Loucy (cell line): ENCODE measurements at regions not wholly inside any gene's neighbourhood (a gene's known extent, or its start where the extent isn't known, plus 50 kb on each side); places are given as distances from the start of the nearest gene placed in this dataset.

Experiments used
- H2AFZ ChIP-seq: fragments of 200-600 bp; sonication (generic); 2 replicates; pipeline ENCODE4 v1.6.0; 2016; ENCODE audit warnings: antibody characterized with exemption, mild to moderate bottlenecking, low read length, moderate library complexity
- H3F3A ChIP-seq: fragments of 200-600 bp; 2 replicates; pipeline ENCODE4 v1.6.0; 2016; ENCODE audit warnings: antibody characterized with exemption, low read depth, mild to moderate bottlenecking
- H3K27me3 ChIP-seq: fragments of 200-600 bp; sonication (generic); 2 replicates; pipeline ENCODE4 v1.6.1; 2014; ENCODE audit warnings: low read length, mild to moderate bottlenecking; ENCODE audit not compliant: insufficient read depth, poor library complexity, severe bottlenecking
- H3K36me3 ChIP-seq: fragments of 200-600 bp; sonication (generic); 2 replicates; pipeline ENCODE4 v1.6.1; 2016; ENCODE audit warnings: low read length; ENCODE audit not compliant: insufficient read depth
- H3K4me1 ChIP-seq: fragments of 200-600 bp; sonication (generic); 2 replicates; pipeline ENCODE4 v1.5.1; 2014; ENCODE audit warnings: low read length, mild to moderate bottlenecking; ENCODE audit not compliant: insufficient read depth, poor library complexity, severe bottlenecking
- H3K4me2 ChIP-seq: fragments of 200-600 bp; sonication (generic); 2 replicates; pipeline ENCODE4 v1.6.0; 2014; ENCODE audit warnings: antibody characterized with exemption, low read length, low read depth, mild to moderate bottlenecking; ENCODE audit not compliant: poor library complexity, severe bottlenecking
- H3K4me3 ChIP-seq: fragments of 200-600 bp; sonication (generic); 2 replicates; pipeline ENCODE4 v1.5.1; 2014; ENCODE audit warnings: low read length, mild to moderate bottlenecking, mixed read lengths; ENCODE audit not compliant: poor library complexity, severe bottlenecking
- H3K79me2 ChIP-seq: fragments of 200-600 bp; sonication (generic); 2 replicates; pipeline ENCODE4 v1.6.1; 2014; ENCODE audit warnings: low read length; ENCODE audit not compliant: insufficient read depth
- H3K9ac ChIP-seq: fragments of 200-600 bp; sonication (generic); 2 replicates; pipeline ENCODE4 v1.6.0; 2014; ENCODE audit warnings: mild to moderate bottlenecking, low read depth, low read length, moderate library complexity; ENCODE audit not compliant: poor library complexity, severe bottlenecking
- H3K9me2 ChIP-seq: fragments of 200-600 bp; sonication (generic); replicated peaks from 2 replicates; pipeline ENCODE4 v1.6.1; 2016; ENCODE audit warnings: low read depth, low read length, mixed read lengths
- H3K9me3 ChIP-seq: fragments of 200-600 bp; sonication (generic); 2 replicates; pipeline ENCODE4 v1.6.1; 2014; ENCODE audit warnings: mild to moderate bottlenecking, antibody characterized with exemption, low read length, low read depth; ENCODE audit not compliant: insufficient read depth
- H4K20me1 ChIP-seq: fragments of 200-600 bp; sonication (generic); 2 replicates; pipeline ENCODE4 v1.6.0; 2014; ENCODE audit warnings: antibody characterized with exemption, low read length, mild to moderate bottlenecking; ENCODE audit not compliant: insufficient read depth, poor library complexity, severe bottlenecking
- CTCF ChIP-seq: fragments of 200-600 bp; sonication (generic); conservative IDR thresholded peaks from 2 replicates; pipeline ENCODE4 v1.5.1; 2014; ENCODE audit warnings: mild to moderate bottlenecking, antibody characterized with exemption, low read length
- EZH2phosphoT487 ChIP-seq: fragments of 200-600 bp; IDR thresholded peaks from 2 replicates; pipeline ENCODE4 v1.6.1; 2018; ENCODE audit warnings: antibody characterized with exemption, mild to moderate bottlenecking, moderate library complexity, borderline replicate concordance

- no peak overlapping the region for H3K9ac ChIP-seq
- H3K27me3 ChIP-seq = no peaks in the 10 kb centered on the region
- H3K79me2 ChIP-seq = no peaks in the 10 kb centered on the region
- H3F3A ChIP-seq = no peaks in the 10 kb centered on the region
- TF ChIP-seq EZH2phosphoT487 (no peak), CTCF (no peak)
- no peaks in the 10 kb centered on the region for H3K36me3 ChIP-seq
- H4K20me1 ChIP-seq = no peaks in the 10 kb centered on the region
- H3K4me3 ChIP-seq = no peak overlapping the region
- no peak overlapping the region for H2AFZ ChIP-seq
- no peaks in the 10 kb centered on the region for H3K9me2 ChIP-seq
- no peaks in the 10 kb centered on the region for H3K4me1 ChIP-seq
- no peak overlapping the region for H3K4me2 ChIP-seq
- H3K9me3 ChIP-seq = no peaks in the 10 kb centered on the region
Observed at GRCh38 chr2:14188446-14188845, 444.1 kb upstream of the LRATD1 start.

- Histone ChIP-seq H3F3A (no peaks in the 10 kb centered on the region), H3K9me2 (no peaks in the 10 kb centered on the region), H3K4me2 (no peak overlapping the region), H3K9ac (no peak overlapping the region), H3K4me3 (no peak overlapping the region), H3K79me2 (no peaks in the 10 kb centered on the region), H2AFZ (no peak overlapping the region), H3K36me3 (no peaks in the 10 kb centered on the region), H3K27me3 (no peaks in the 10 kb centered on the region), H3K4me1 (no peaks in the 10 kb centered on the region), H4K20me1 (no peaks in the 10 kb centered on the region), H3K9me3 (no peaks in the 10 kb centered on the region)
- TF ChIP-seq CTCF = no peak
Observed at GRCh38 chr2:14189929-14190328, 442.6 kb upstream of the LRATD1 start.

GRCh38 chr2:14194233-14194632, 438.3 kb upstream of the LRATD1 start:
- Histone ChIP-seq H3K9me2 (no peaks in the 10 kb centered on the region), H4K20me1 (no peaks in the 10 kb centered on the region), H3K4me2 (no peak overlapping the region), H3K9me3 (no peaks in the 10 kb centered on the region), H3K36me3 (no peaks in the 10 kb centered on the region), H2AFZ (no peak overlapping the region), H3K9ac (no peak overlapping the region), H3K79me2 (no peaks in the 10 kb centered on the region), H3F3A (no peaks in the 10 kb centered on the region), H3K27me3 (no peaks in the 10 kb centered on the region), H3K4me1 (no peaks in the 10 kb centered on the region), H3K4me3 (no peak overlapping the region)
- TF ChIP-seq CTCF (no peak), EZH2phosphoT487 (no peak)
